ENCODE measurements at regions not wholly inside any gene's neighbourhood (a gene's known extent, or its start where the extent isn't known, plus 50 kb on each side); places are given as distances from the start of the nearest gene placed in this dataset.

- TF ChIP-seq CTCF (conservative IDR thresholded peaks at IDR 0.05; ENCODE audit: low read length) (no peak), EZH2phosphoT487 (IDR thresholded peaks at IDR 0.05; ENCODE audit: borderline replicate concordance) (no peak)
Measured at GRCh38 chr6:165830761-165831160, 167.7 kb upstream of the PDE10A start.
